ENCODE measurements at regions not wholly inside any gene's neighbourhood (a gene's known extent, or its start where the extent isn't known, plus 50 kb on each side); places are given as distances from the start of the nearest gene placed in this dataset.

DNA sequence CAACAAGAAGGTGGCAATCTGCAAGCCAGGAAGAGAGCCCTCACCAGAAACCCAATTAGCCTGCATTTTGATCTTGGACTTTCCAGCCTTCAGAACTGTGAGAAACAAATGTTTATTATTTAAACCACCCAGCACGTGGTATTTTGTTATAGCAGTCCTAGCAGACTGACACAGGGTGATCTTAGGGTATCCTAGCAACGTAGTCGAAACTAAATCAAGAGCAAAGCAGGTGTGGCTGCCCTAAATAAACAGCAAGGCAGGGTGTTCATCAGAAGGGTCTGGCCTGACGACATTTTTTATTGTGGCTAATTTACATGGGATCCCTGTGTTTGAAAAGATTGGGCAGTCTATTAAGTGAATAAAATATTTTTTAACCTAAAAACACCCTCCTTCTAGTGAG is 198.8 kb downstream of the VEGFC start:
- Histone ChIP-seq H3K27me3 (replicated peaks; ENCODE audit: insufficient read depth) (no peaks in the 10 kb centered on the region), H3K9me3 (no peaks in the 10 kb centered on the region), H3K27ac (no peak overlapping the region), H3K4me3 (no peak overlapping the region), H3K36me3 (no peaks in the 10 kb centered on the region), H3K4me1 (replicated peaks) (no peaks in the 10 kb centered on the region)
- intact Hi-C loops (cut with DNase I), result no loop called here
- TF ChIP-seq CTCF (IDR thresholded peaks at IDR 0.05) (no peak), POLR2AphosphoS5 (IDR thresholded peaks at IDR 0.05) (no peak), POLR2A (IDR thresholded peaks at IDR 0.05) (no peak)
- no peak for DNase-seq (ENCODE audit: low spot score)
- WGBS, result 36% methylated on average over 4 of the region's 4 CpGs

GRCh38 chr4:176595257-176595656 is 197.5 kb downstream of the VEGFC start:
- Histone ChIP-seq H3K36me3 (no peaks in the 10 kb centered on the region), H3K9me3 (no peaks in the 10 kb centered on the region)
- 37% methylated on average over 1 of the region's 1 CpG for WGBS

GRCh38 chr4:176601124-176601523 is 191.6 kb downstream of the VEGFC start:
- Histone ChIP-seq H3K36me3 (no peaks in the 10 kb centered on the region), H3K9me3 (no peaks in the 10 kb centered on the region), H3K27me3 (replicated peaks; ENCODE audit: insufficient read depth) (no peaks in the 10 kb centered on the region), H3K4me1 (replicated peaks) (no peaks in the 10 kb centered on the region), H3K27ac (no peak overlapping the region), H3K4me3 (no peak overlapping the region)
- TF ChIP-seq POLR2AphosphoS5 (IDR thresholded peaks at IDR 0.05) (no peak), POLR2A (IDR thresholded peaks at IDR 0.05) (no peak), CTCF (IDR thresholded peaks at IDR 0.05) (no peak)
- intact Hi-C loops (cut with DNase I), result no loop called here
- no peak for DNase-seq (ENCODE audit: low spot score)
- WGBS, result 97% methylated on average over 9 of the region's 9 CpGs

More at GRCh38 chr4:176595257-176595656, 197.5 kb downstream of the VEGFC start:
- intact Hi-C loops (cut with DNase I), result no loop called here
- TF ChIP-seq CTCF (IDR thresholded peaks at IDR 0.05), result no peak
- TF ChIP-seq POLR2A (IDR thresholded peaks at IDR 0.05), result no peak
- Histone ChIP-seq H3K4me3 (no peak overlapping the region), H3K4me1 (replicated peaks) (no peaks in the 10 kb centered on the region), H3K27me3 (replicated peaks; ENCODE audit: insufficient read depth) (no peaks in the 10 kb centered on the region), H3K27ac (no peak overlapping the region)
- DNase-seq (ENCODE audit: low spot score), result no peak

GRCh38 chr4:176607807-176608206 is 184.9 kb downstream of the VEGFC start:
- Histone ChIP-seq H3K4me3 (no peak overlapping the region), H3K4me1 (replicated peaks) (no peaks in the 10 kb centered on the region), H3K27me3 (replicated peaks; ENCODE audit: insufficient read depth) (no peaks in the 10 kb centered on the region), H3K27ac (no peak overlapping the region), H3K36me3 (no peaks in the 10 kb centered on the region), H3K9me3 (no peaks in the 10 kb centered on the region)
- DNase-seq (ENCODE audit: low spot score), result no peak
- 96% methylated on average over 11 of the region's 11 CpGs for WGBS
- TF ChIP-seq POLR2A (IDR thresholded peaks at IDR 0.05), result no peak
- TF ChIP-seq CTCF (IDR thresholded peaks at IDR 0.05), result no peak
- TF ChIP-seq POLR2AphosphoS5 (IDR thresholded peaks at IDR 0.05), result no peak
- intact Hi-C loops (cut with DNase I), result no loop called here

GRCh38 chr4:176608346-176608745 is 184.4 kb downstream of the VEGFC start:
- intact Hi-C loops (cut with DNase I), result no loop called here

More at GRCh38 chr4:176608346-176608745, 184.4 kb downstream of the VEGFC start:
- DNase-seq (ENCODE audit: low spot score), result no peak
- no peaks in the 10 kb centered on the region for H3K9me3 ChIP-seq
- H3K27me3 ChIP-seq (replicated peaks; ENCODE audit: insufficient read depth), result no peaks in the 10 kb centered on the region
- H3K36me3 ChIP-seq, result no peaks in the 10 kb centered on the region
- H3K4me1 ChIP-seq (replicated peaks), result no peaks in the 10 kb centered on the region
- H3K4me3 ChIP-seq, result no peak overlapping the region
- 76% methylated on average over 2 of the region's 2 CpGs for WGBS
- TF ChIP-seq POLR2A (IDR thresholded peaks at IDR 0.05) (no peak), CTCF (IDR thresholded peaks at IDR 0.05) (no peak)
- H3K27ac ChIP-seq, result no peak overlapping the region

All from prostate gland (tissue), 2 donors.